ENCODE measurements at regions not wholly inside any gene's neighbourhood (a gene's known extent, or its start where the extent isn't known, plus 50 kb on each side); places are given as distances from the start of the nearest gene placed in this dataset.

GRCh38 chr10:130617985-130618384 lies 481.8 kb downstream of the GLRX3 start:
- TF ChIP-seq CTCF (conservative IDR thresholded peaks at IDR 0.05; ENCODE audit: low read length) (no peak), EZH2phosphoT487 (IDR thresholded peaks at IDR 0.05; ENCODE audit: borderline replicate concordance, low read depth, low read length) (no peak)
